GM19372 (cell line): ENCODE measurements at regions not wholly inside any gene's neighbourhood (a gene's known extent, or its start where the extent isn't known, plus 50 kb on each side); places are given as distances from the start of the nearest gene placed in this dataset.

Experiments
- ATAC-seq: cut with Tn5 transposase; IDR thresholded peaks from one replicate; pipeline ENCODE4 v1.9.1; 2021; ENCODE audit warnings: mild to moderate bottlenecking, low read depth, moderate library complexity; ENCODE audit not compliant: unreplicated experiment

GRCh38 chr3:148646126-148646665, 51.5 kb upstream of the AGTR1 start:
- ATAC-seq, result no peak
